ENCODE measurements at regions not wholly inside any gene's neighbourhood (a gene's known extent, or its start where the extent isn't known, plus 50 kb on each side); places are given as distances from the start of the nearest gene placed in this dataset.
"Not testable (repeated sequence)": the region's sequence is repeated elsewhere in the genome, so short reads cannot be mapped to it uniquely, and the experiment has no call there.

GRCh38 chr7:125326666-125327255 is 397.1 kb upstream of the POT1 start:
- peak; percentile 53 for DNase-seq (ENCODE audit: low read depth, low spot score)
- H3K4me3 ChIP-seq (ENCODE audit: low read depth, low read length) = no peak overlapping the region
- TF ChIP-seq, protein P1, sequence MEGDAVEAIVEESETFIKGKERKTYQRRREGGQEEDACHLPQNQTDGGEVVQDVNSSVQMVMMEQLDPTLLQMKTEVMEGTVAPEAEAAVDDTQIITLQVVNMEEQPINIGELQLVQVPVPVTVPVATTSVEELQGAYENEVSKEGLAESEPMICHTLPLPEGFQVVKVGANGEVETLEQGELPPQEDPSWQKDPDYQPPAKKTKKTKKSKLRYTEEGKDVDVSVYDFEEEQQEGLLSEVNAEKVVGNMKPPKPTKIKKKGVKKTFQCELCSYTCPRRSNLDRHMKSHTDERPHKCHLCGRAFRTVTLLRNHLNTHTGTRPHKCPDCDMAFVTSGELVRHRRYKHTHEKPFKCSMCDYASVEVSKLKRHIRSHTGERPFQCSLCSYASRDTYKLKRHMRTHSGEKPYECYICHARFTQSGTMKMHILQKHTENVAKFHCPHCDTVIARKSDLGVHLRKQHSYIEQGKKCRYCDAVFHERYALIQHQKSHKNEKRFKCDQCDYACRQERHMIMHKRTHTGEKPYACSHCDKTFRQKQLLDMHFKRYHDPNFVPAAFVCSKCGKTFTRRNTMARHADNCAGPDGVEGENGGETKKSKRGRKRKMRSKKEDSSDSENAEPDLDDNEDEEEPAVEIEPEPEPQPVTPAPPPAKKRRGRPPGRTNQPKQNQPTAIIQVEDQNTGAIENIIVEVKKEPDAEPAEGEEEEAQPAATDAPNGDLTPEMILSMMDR (IDR thresholded peaks at IDR 0.05; ENCODE audit: low read depth, low read length) = no peak
- in situ Hi-C loops (cut with HindIII; ENCODE audit: low sequenced_read_pairs) = no loop called here

DNA sequence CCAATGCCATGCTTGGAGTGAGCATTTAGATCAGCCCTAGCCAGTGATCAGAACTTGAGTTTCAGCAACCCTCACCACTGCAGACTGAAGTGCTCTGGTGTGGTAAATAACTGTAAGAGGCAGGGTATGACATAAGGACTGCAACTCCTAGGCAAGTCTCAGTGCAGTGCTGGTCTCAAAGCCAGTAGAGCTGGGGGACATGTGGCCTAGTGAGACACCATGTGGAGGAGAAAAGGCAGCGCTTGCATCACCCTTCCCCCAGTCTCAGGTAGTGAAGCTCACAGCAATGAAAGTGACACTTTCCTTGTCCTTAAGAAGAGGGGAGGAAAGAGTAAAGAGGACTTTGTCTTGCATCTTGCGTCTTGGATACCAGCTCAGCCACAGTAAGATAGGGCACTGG is 386.8 kb upstream of the POT1 start:
- H3K4me3 ChIP-seq (ENCODE audit: low read depth, low read length) = no peak overlapping the region
- TF ChIP-seq, protein P1 (IDR thresholded peaks at IDR 0.05; ENCODE audit: low read depth, low read length) = no peak
- in situ Hi-C loops (cut with HindIII; ENCODE audit: low sequenced_read_pairs) = no loop called here
- DNase-seq (ENCODE audit: low read depth, low spot score) = no peak

DNA sequence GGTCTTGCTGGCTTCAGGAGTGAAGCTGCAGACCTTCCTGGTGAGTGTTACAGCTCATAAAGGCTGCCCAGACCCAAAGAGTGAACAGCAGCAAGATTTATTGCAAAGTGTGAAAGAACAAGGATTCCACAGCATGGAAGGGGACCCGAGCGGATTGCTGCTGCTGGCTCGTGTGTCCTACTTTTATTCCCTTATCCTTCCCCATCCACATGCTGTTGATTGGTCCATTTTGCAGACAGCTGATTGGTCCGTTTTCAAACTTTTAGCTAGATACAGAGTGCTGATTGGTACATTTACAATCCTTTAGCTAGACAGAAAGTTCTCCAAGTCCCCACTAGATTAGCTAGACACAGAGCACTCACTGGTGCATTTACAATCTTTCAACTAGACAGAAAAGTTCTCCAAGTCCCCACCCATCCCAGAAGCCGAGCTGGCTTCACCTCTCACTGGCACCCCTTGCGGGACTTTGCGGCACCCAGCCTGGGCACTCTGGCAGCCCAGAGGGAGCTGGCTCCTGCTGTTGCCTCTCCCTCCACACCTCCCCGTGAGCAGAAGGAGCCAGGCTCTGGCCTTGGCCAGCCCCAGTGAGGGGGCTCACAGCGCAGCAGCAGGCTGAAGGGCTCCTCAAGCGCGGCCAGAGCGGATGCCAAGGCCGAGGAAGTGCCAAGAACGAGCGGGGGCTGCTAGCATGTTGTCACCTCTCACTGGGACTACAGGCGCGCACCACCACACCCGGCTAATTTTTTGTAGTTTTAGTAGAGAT is 369.6 kb upstream of the POT1 start:
- in situ Hi-C loops (cut with HindIII; ENCODE audit: low sequenced_read_pairs) = no loop called here
- no peak overlapping the region for H3K4me3 ChIP-seq (ENCODE audit: low read depth, low read length)

DNA sequence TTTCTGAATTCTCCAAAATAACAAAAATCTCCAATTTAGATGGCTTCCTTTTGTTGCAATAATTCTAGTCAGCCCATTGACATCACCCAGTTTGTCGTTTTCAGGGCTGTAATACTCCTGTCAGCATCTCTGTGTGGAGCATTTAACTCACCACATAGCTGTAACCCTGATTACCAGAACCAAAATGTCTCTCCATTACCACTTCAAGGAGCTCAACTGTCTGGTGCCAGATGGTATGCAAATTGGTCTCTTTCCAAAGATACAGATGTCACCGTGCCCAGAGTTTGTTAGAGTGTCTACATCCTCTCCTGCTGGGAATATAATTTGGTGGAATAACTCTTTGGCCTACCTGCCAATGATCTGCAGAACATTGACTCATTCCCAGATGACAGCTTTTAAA is 350.3 kb upstream of the POT1 start:
- no peak overlapping the region for H3K4me3 ChIP-seq (ENCODE audit: low read depth, low read length)
- in situ Hi-C loops (cut with HindIII; ENCODE audit: low sequenced_read_pairs) = no loop called here
- DNase-seq (ENCODE audit: low read depth, low spot score) = no peak
- TF ChIP-seq, protein P1 (IDR thresholded peaks at IDR 0.05; ENCODE audit: low read depth, low read length) = no peak

More for the DNA sequence above, 369.6 kb upstream of the POT1 start:
- TF ChIP-seq, protein P1 (IDR thresholded peaks at IDR 0.05; ENCODE audit: low read depth, low read length) = no peak
- DNase-seq (ENCODE audit: low read depth, low spot score) = no peak

DNA sequence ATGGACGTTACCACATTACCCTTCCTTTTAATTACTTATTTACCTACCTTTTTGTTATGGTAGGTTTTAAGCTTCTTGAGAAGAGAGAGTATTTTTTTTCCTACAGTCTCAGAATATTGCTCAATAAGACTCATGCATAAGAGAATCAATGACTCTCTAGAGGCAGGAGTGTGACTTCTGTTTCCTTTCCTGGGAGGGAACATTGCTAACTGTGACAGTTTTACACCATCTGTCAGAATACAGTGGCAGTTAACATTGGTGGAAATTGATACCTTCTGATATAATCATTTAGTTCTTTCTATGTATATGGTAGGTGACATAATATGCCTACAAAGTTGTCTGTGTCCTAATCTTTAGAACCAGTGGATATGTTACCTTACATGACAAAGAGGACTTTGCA is 348.7 kb upstream of the POT1 start:
- in situ Hi-C loops (cut with HindIII; ENCODE audit: low sequenced_read_pairs) = no loop called here
- TF ChIP-seq, protein P1 (IDR thresholded peaks at IDR 0.05; ENCODE audit: low read depth, low read length) = no peak
- no peak overlapping the region for H3K4me3 ChIP-seq (ENCODE audit: low read depth, low read length)
- no peak for DNase-seq (ENCODE audit: low read depth, low spot score)

- in situ Hi-C loops (cut with HindIII; ENCODE audit: low sequenced_read_pairs); H3K4me3 ChIP-seq (ENCODE audit: low read depth, low read length); DNase-seq (ENCODE audit: low read depth, low spot score): not testable (repeated sequence)
Measured at GRCh38 chr7:125274742-125275141, 345.1 kb upstream of the POT1 start.

DNA sequence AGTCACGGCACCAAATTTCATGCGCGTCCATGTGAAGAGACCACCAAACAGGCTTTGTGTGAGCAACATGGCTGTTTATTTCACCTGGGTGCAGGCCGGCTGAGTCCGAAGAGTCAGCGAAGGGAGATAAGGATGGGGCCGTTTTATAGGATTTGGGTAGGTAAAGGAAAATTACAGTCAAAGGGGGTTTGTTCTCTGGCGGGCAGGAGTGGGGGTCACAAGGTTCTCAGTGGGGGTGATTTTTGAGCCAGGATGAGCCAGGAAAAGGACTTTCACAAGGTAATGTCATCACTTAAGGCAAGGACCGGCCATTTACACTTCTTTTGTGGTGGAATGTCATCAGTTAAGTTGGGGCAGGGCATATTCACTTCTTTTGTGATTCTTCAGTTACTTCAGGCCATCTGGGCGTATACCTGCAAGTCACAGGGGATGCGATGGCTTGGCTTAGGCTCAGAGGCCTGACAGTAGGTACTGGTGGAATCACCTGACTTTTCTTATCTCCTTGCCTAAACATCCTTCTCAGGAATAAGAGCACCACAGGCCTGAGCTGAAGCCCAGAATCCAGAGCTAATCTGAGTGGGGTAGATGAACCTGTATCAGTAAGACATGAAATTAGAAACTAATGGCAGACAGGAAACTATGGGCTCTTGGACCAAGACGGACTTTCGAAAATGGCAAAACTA is 334.7 kb upstream of the POT1 start:
- H3K4me3 ChIP-seq (ENCODE audit: low read depth, low read length); in situ Hi-C loops (cut with HindIII; ENCODE audit: low sequenced_read_pairs); DNase-seq (ENCODE audit: low read depth, low spot score): not testable (repeated sequence)

DNA sequence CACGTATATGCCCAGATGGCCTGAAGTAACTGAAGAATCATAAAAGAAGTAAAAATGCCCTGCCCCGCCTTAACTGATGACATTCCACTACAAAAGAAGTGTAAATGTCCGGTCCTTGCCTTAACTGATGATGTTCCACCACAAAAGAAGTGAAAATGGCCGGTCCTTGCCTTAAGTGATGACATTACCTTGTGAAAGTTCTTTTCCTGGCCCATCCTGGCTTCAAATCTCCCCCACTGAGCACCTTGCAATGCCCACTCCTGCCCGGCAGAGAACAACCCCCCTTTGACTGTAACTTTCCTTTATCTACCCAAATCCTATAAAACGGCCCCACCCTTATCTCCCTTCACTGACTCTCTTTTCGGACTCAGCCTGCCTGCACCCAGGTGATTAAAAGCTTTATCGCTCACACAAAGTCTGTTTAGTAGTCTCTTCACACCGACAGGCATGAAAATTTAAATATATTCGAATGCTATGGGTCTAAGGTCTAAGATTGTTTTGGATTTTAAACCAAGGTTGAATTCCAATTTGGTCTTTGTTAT is 329.3 kb upstream of the POT1 start:
- DNase-seq (ENCODE audit: low read depth, low spot score); in situ Hi-C loops (cut with HindIII; ENCODE audit: low sequenced_read_pairs); H3K4me3 ChIP-seq (ENCODE audit: low read depth, low read length): not testable (repeated sequence)
